SK-MEL-5 (cell line): ENCODE measurements at regions not wholly inside any gene's neighbourhood (a gene's known extent, or its start where the extent isn't known, plus 50 kb on each side); places are given as distances from the start of the nearest gene placed in this dataset.
"Not testable (repeated sequence)": the region's sequence is repeated elsewhere in the genome, so short reads cannot be mapped to it uniquely, and the experiment has no call there.

Experiments
- DNase-seq: peaks from one replicate; pipeline ENCODE4 v3.0.0-alpha.2; 2016; ENCODE audit warnings: low read depth, low spot score
- in situ Hi-C: cut with HindIII; loops from 2 replicates; pipeline ENCODE4 v1.10.0; 2016; ENCODE audit warnings: low sequenced_read_pairs, high pct_unique_total_duplicates, low pct_unique_long_range_greater_than_20kb

DNA sequence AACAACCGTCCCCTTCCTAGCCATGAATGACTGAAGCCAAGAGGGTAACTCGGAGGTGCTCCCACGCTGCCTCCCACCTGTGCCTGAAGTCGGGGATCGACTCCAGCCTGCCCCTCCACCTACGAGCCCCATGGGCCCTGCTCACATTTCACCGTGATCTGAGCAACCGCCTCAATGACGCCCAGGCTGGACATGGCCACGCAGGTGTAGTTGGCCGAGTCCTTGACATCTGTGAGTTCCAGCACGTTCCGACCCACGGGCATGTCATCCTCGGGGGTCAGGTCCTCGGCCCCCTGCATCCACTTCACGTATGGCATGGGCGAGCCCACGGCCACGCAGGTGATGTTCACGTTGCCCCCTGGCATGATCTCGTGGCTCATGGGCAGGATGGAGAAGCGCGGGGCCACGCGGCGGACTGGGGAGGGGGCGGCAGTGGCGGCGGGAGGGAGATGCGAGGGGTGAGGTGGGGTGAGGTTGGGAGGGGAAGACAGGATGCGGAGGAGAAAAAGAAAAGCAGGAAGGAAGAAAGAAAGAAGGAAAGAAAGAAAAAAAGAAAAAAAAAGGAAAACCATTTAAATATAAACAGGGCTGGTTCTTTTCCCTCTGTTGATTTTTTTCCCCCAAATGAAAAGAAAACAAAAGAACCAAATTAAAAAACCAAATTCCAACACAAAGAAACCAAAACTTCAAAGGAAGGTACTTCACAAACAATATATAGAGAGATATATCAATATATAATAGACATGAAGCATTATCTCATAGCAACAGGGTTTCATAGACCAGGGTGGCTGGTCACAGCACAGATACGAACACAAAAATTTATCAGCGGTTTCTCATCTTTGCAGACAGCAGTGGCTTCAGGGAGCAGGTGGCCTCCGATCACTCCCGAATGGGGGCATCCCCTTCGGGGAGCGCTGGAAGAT lies 94.7 kb downstream of the PTPRS start:
- in situ Hi-C loops: no loop called here
- DNase-seq: no peak

DNA sequence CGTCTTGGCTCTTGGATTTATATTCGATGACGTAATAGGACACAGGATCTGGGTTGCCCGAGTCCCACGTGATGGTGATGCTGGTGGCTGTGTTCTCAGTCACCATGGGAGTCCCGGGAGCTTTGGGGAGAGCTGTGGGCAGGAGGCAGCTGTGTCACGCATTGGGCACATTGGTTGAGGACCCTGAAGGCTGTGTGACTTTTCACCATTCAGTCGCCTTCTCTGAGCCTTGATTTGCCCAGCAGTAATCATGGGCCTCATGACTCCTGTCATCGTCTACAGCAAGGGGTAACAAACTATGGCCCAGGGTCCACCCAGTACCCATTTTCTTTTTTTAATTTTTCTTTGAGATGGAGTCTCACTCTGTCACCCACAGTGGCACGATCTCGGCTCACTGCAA lies 96.3 kb downstream of the PTPRS start:
- in situ Hi-C loops: no loop called here
- DNase-seq: no peak

DNA sequence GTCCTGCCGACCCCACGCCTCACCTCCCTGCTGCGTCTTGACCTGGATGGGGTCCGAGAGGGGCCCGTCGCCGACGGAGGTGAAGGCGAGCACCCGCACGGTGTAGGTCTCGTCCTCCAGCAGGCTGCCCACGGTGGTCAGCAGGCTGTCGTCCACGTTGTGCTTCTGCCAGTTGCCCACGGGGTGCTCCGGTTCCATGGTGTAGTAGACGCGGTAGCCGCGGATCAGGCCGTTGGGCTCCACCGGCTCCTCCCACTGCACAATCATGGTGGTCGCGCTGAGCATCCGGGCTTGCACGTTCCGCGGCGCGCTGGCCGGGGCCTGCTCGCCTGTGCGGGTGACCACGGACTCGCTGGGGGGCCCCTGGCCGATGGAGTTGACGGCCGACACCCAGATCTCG lies 96.7 kb downstream of the PTPRS start:
- in situ Hi-C loops: no loop called here
- DNase-seq: no peak

DNA sequence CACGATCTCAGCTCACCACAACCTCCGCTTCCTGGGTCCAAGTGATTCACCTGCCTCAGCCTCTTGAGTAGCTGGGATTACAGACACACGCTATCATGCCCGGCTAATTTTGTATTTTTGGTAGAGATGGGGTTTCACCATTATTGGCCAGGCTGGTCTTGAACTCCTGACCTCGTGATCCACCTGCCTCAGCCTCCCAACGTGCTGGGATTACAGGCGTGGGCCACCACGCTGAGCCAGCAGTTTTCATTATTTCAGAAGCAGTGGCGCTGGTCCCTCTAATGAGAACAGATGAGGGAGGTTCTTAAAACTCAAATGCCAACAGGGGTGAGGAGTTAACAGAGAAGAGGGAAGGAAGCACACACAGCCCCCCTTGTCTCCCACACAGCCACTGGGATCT lies 98.7 kb downstream of the PTPRS start:
- DNase-seq, in situ Hi-C loops: not testable (repeated sequence)

DNA sequence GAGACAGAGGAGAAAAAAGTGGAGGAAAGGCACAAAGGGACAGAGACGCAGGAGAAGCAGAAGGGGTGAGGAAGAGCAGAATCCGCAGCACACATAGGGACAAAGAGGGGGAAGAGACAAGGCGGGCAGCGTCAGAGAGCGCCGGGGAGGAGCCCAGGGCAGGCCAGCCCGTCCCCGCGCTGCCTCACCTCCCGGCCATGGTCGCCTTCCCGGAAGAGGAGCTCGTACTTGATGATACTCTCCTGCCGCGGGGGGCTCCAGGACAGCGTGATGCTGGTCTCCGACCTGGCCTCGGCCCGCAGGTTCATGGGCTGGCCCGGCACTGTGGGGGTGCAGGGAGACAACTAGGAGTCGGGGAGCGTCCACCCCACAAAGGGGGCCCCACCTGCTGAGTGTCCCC lies 100.6 kb downstream of the PTPRS start:
- DNase-seq: no peak
- in situ Hi-C loops: no loop called here

DNA sequence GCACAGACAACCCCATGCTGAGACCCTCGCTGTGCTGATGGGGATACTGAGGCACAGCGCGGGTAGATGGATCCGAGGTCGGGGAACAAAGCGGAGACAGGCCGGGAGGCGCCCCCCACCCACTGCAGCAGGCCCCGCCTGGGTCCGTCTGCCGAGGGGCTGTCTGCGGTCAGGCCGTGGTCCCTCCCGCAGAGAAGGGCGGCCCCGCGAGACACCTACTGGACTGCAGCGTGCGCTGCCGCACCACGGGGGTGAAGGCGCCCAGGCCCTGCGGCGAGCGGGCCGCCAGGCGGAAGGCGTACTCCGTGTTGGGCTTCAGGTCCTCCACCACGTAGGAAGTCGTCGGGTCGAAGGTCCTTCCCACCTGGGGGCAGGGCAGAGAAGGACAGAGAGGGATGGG lies 101.9 kb downstream of the PTPRS start:
- in situ Hi-C loops: no loop called here
- DNase-seq: no peak

DNA sequence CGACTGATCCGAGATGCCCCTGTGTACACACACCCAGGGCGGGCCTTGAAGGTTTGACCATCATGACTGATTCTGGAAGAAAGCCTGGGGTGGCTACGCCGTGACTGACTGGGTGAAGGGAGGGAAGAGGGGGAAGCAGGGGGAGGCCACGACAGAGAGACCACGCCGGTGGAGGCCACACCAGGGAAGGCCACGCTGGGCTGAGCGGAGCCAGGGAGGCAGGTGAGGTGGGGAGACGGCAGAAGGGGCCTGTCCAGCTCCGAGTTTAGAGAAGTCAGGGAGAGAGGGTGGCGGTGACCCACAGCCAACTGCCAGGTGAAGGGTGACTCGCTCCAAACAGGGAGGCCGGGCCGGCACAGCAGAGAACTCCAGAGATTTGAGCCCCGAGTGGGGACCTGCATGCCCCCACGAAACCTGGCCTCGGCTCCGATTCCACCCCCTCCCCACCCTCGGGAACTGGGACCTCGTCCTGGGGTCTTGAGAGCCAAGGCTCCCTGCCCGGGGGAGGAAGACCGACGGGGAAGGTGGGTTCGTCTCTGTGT lies 102.6 kb downstream of the PTPRS start:
- in situ Hi-C loops: no loop called here
- DNase-seq: no peak

DNA sequence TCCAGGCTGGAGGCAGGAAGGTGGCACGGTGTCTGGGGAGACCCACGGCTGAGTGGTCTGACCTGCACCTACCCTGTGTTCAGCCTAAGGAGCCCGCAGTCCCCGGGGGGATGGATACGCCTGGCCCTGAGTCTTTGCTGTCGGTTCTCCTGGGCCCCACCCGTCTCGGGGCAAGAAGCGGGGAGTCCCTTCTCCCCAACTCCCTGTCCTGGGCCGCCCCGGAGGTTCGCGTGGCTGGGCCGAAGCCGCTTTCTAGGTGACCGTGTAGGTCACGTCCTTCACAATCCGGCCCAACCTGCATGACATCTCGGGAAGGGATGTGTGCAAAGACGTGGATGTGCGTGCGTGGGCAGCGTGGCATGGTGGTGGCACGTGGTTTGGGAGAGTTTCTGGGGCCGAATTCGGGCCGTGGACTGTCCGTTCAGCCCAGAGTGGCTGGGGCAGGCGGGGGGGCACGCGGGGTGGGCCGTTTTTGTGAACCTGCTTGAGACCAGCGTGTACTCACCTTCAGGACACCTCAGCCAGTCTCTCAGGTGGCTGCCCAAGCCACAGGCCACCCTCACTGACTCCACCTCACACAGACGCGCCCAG lies 103.3 kb downstream of the PTPRS start:
- DNase-seq: no peak
- in situ Hi-C loops: no loop called here

DNA sequence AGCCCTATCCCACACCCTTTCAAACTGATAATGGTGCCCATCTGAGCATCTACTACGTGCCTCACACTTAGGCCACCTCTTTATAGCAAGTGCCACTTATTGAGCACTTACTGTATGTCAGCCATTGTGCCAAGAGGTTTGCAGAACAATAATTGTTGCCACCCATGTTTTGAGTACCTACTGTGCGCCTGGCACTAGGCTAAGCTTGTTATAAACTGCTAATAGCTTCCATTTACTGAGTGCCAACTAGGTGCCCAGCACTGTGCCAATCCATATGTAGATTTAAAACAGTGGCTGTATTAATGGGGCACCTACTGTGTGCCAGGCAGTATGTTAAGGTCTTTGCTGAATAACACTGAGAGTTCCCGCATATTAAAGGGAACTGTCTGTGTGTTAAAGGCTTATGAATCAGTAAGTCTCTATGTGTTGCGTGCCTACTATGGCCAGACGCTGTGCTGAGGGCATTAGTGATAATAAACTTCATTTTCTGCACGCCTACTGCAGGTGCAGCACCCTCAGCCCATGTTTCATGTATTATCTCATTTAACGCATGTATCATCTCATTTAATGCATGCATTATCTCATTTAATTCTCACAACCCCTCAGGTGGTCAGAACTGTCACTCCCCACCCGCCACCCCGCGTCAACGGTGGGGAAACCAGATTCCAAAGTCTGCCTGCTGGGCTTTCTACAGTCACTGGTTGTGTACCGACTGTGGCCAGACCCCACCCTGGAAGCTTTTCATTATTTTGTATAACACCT lies 105.0 kb downstream of the PTPRS start:
- in situ Hi-C loops: no loop called here
- DNase-seq: no peak

DNA sequence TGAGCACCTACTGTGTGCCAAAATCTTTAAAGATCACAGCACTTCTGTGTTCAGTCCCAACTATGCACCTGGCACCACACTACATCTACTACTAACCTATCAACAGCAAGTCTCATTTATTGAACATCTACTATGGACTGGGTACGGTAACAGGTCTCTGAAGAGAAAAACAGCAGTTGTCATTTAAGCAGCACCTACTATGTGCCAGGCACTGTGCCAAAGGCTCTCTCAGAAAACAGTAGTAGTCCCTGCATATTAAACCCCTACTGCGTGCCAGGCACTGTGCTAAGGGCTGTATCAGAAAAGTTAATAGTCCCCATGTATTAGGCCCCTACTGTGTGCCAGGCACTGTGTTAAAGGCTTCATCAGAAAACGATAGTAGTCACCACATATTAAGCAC lies 106.2 kb downstream of the PTPRS start:
- DNase-seq: no peak
- in situ Hi-C loops: no loop called here

DNA sequence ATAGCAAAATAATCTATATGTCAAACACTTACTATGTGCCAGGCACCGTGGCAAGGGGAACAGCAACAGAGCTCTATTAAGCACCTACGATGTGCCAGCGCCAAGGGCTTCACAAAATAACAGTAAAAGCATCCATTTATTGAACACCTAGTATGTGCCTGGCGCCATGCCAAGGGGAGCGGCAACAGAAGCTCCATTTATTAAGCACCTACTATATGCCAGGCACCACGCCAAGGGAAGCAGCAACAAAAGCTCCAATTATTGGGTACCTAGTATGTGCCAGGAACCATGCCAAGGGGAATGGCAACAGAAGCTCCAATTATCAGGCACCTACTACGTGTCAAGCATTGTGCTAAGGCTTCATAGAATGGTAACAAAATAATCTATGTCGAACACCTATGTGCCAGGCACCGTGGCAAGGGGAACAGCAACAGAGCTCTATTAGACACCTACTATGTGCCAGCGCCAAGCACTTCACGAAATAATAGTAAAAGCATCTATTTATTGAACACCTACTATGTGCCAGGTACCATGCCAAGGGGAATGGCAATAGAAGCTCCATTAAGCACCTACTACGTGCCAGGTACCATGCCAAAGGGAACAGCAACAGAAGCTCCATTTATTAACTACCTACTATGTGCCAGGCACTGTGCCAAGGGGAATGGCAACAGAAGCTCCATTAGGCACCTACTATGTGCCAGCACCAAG lies 107.7 kb downstream of the PTPRS start:
- in situ Hi-C loops: no loop called here
- peak; percentile 5 for DNase-seq

DNA sequence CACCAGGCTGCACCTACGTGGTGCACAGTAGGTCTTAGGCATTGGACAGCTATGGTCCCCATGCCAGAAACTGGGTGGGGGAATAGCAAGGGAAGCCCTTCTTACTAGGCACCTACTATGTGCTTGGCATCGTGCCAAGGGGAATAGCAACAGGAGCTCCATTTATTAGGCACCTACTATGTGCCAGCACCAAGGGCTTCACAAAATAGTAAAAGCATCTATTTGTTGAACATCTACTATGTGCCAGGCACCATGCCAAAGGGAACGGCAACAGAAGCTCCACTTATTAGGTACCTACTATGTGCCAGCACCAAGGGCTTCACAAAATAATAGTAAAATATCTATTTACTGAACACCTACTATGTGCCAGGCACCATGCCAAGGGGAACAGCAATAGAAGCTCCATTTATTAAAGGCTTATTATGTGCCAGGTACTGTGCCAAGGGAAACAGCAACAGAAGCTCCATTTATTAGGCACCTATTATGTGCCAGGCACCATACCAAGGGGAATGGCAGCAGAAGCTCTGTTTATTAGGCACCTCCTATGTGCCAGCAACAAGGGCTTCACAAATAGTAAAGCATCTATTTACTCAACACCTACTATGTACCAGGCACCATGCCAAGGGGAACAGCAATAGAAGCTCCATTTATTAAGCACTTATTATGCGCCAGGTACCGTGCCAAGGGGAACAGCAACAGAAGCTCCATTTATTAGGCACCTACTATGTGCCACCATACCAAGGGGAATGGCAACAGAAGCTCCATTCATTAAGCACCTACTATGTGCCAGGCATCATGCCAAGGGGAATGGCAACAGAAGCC lies 108.5 kb downstream of the PTPRS start:
- DNase-seq: no peak
- in situ Hi-C loops: no loop called here

DNA sequence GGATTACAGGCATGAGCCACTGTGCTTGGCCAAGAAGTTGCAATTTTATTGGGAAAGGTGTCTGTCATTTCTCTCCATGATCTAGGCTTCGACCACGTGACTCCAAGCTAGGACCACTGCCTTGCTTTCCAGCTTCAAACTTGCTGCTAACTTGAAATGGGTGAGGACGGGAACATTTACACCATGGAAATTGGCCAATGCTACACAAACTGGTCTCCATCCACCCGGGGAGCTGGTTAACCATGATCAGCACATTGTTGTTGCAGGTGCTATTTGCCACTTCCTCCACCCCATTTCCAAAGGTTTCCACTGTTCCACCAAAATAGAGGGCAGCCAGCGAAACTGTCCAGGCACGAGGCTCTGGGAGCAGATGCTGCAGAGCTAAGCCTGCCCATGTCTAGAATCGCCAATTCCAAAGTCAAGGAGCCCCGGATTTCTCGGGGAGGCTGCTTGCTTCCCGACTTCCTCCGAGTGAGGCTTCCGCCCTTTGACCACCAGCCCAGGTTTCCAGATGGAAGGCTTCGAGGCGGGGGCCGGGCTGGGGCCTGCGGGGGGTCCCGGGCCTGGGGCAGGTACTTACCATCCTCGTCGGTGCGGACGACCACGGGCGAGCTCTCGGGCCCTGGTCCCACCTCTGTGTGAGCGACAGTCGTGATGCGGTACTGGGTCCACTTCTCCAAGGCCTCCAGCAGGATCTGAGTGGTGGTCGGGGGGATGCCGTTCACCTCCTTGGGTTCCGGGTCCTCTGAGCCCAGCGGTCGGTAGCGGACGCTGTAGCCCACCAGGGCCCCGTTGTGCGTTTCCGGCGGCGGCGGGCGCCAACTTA lies 109.7 kb downstream of the PTPRS start:
- no peak for DNase-seq
- in situ Hi-C loops: no loop called here

DNA sequence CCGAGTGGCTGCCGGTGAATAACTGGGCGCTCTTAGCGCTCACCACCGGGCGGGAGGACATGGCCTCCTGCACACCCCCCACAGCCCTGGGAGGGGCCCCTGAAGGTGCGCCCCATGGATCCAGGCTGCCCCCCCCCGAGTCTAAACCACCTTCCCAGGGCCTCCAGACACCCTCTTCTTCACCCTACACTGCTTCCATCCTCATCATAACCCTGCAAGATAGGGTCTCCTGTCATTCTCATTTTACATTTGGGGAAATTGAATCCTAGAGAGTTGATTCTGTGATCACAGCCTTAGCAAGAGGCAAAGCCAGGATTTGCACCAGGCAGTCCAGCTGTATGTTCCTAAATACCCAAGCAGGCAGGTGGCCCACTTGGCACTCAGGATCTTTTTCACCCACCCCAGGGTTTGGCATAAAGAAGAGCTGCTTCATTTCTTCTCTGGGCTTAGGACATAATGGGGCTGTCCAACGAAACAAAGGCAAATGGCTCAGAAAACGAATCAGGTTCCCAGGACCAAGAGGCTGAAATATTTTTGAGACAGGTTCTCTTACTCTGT lies 110.8 kb downstream of the PTPRS start:
- no peak for DNase-seq

DNA sequence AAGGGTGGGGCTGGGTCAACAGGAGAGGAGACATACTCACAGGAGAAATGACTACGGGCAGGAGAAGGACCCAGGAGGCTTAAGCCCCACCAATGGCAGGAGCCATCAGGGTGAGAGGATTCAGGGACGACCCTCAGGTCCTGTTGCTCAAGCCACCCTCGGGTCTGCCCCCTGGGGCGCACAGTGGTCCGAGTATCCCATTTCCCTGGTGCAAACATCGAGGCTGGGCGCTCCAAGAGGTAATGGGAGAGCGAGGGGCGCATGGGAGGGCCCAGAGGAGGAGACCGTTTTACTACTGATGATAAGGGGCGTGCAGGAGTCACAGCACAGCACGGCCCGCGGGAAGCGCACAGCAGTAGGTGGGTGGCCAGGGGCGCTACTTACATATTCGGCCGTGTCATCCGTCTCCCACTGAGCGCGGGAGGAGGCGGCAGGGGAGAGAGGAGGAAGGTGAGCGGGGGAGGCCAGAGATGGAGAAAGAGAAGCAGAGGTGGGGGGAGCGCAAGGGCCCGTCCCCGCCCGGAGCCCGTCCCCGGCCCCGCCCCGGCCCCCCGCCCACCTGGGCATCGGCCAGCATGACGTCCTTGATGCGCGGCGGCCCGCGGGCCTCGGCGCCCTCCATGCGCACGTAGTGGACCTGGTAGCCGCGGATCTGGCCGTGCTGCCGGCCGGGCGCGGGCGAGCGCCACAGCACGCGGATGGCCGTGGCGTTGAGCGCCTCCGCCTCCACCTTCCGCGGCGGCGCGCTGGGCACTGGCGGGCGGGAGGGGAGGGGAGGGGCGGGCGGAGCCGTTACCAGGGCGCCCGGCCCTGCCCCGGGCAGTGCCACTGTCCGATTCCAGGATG lies 111.5 kb downstream of the PTPRS start:
- in situ Hi-C loops: no loop called here
- DNase-seq: no peak

More for the DNA sequence above, 110.8 kb downstream of the PTPRS start:
- in situ Hi-C loops: no loop called here
